SIG-M5 treated with dmso at 0.1 percent for 504 hours (cell line): ENCODE measurements at regions not wholly inside any gene's neighbourhood (a gene's known extent, or its start where the extent isn't known, plus 50 kb on each side); places are given as distances from the start of the nearest gene placed in this dataset.

Experiments
- DNase-seq: peaks from one replicate; lab custom pipeline; 2025; ENCODE audit not compliant: unreplicated experiment; lab: John Stamatoyannopoulos, UW

- DNase-seq: no peak
Observed at GRCh38 chr2:237170020-237170419, 84.3 kb downstream of the COPS8 start.

- no peak for DNase-seq
Observed at GRCh38 chr2:237171396-237171795, 85.7 kb downstream of the COPS8 start.

GRCh38 chr2:237171881-237172280 is 86.2 kb downstream of the COPS8 start:
- DNase-seq: no peak

- DNase-seq: no peak
Observed at GRCh38 chr2:237177052-237177451, 91.4 kb downstream of the COPS8 start.

GRCh38 chr2:237177986-237178385 is 92.3 kb downstream of the COPS8 start:
- DNase-seq: no peak

- DNase-seq: no peak
Observed at GRCh38 chr2:237178396-237178795, 92.7 kb downstream of the COPS8 start.

GRCh38 chr2:237179161-237179560 is 93.5 kb downstream of the COPS8 start:
- DNase-seq: no peak

- DNase-seq: no peak
Observed at GRCh38 chr2:237180187-237180586, 94.5 kb downstream of the COPS8 start.

- no peak for DNase-seq
Observed at GRCh38 chr2:237180987-237181386, 95.3 kb downstream of the COPS8 start.

GRCh38 chr2:237181844-237182243 is 96.2 kb downstream of the COPS8 start:
- DNase-seq: no peak

GRCh38 chr2:237182422-237183123 is 96.9 kb downstream of the COPS8 start:
- DNase-seq: no peak

GRCh38 chr2:237184192-237184918 is 98.7 kb downstream of the COPS8 start:
- no peak for DNase-seq

GRCh38 chr2:237184919-237185552 is 99.3 kb downstream of the COPS8 start:
- no peak for DNase-seq

- no peak for DNase-seq
Observed at GRCh38 chr2:237185553-237185925, 99.8 kb downstream of the COPS8 start.

GRCh38 chr2:237189799-237190198 is 104.1 kb downstream of the COPS8 start:
- DNase-seq: no peak

- DNase-seq: no peak
Observed at GRCh38 chr2:237190966-237191713, 105.5 kb downstream of the COPS8 start.

- no peak for DNase-seq
Observed at GRCh38 chr2:237191714-237192081, 106.0 kb downstream of the COPS8 start.

- DNase-seq: no peak
Observed at GRCh38 chr2:237192881-237193280, 107.2 kb downstream of the COPS8 start.

GRCh38 chr2:237193436-237193835 is 107.7 kb downstream of the COPS8 start:
- no peak for DNase-seq

GRCh38 chr2:237194081-237194480 is 108.4 kb downstream of the COPS8 start:
- DNase-seq: no peak

GRCh38 chr2:237194906-237195305 is 109.2 kb downstream of the COPS8 start:
- DNase-seq: no peak
